ENCODE measurements at regions not wholly inside any gene's neighbourhood (a gene's known extent, or its start where the extent isn't known, plus 50 kb on each side); places are given as distances from the start of the nearest gene placed in this dataset.

DNA sequence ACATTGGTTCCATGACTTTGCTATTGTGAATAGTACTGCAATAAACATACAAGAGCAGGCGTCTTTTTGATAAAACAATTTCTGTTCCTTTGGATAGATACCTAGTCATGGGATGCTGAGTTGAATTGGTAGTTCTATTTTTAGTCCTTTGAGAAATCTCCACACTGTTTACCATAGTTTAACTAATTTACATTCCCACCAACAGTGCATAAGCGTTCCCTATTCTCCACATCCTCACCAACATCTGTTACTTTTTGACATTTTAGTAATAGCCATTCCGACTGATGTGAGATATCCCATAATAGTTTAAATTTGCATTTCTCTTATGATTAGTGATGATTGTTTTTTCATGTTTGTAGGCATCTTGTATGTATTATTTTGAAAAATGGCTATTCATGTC is 707.0 kb downstream of the SORCS1 start:
- no peak for DNase-seq

- no peak for DNase-seq
These were observed 710.3 kb downstream of the SORCS1 start for GRCh38 chr10:106454233-106454632.

GRCh38 chr10:106450966-106451365 is 713.5 kb downstream of the SORCS1 start:
- DNase-seq: no peak

- no peak for DNase-seq
These were observed 717.6 kb downstream of the SORCS1 start for GRCh38 chr10:106446920-106447319.

DNA sequence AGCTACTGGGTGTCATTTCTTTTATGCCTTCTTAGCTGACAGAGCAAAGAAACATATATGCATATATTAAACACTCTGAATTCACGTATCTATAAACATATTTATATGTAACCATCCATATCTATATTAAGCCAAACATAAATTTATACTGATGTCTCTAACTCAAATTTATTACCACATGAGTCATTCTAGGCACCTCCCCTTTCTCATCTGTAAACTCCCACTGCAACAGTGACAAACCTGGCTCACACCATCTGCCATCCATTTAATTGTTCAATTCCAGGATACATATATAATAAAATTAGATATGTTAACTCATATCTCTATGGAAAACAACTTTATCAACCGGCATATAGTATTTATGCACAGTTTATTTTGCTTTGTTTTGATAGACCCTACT is 722.3 kb downstream of the SORCS1 start:
- no peak for DNase-seq

GRCh38 chr10:106440767-106441166 is 723.7 kb downstream of the SORCS1 start:
- no peak for DNase-seq

- DNase-seq: no peak
These were observed 724.2 kb downstream of the SORCS1 start for GRCh38 chr10:106440355-106440754.

- no peak for DNase-seq
These were observed 725.1 kb downstream of the SORCS1 start for GRCh38 chr10:106439366-106439765.

DNA sequence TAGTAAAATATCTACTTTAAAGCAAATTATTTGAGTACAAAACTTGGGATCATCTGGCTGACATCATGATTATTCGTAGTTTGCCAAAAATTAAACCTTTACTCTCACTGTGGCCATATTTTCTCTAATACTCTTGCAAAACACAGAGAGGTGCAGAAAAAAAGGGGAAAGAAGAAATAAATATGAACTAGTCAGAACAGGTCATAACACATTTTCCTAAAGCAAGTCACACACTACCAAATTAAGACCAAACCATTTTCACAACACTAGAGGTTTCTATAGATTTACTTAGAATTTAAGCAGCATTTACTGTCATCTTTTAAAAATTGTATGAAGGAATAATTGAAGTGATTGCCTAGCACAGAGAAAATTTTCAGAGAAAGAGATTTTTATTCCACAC is 726.1 kb downstream of the SORCS1 start:
- no peak for DNase-seq

DNA sequence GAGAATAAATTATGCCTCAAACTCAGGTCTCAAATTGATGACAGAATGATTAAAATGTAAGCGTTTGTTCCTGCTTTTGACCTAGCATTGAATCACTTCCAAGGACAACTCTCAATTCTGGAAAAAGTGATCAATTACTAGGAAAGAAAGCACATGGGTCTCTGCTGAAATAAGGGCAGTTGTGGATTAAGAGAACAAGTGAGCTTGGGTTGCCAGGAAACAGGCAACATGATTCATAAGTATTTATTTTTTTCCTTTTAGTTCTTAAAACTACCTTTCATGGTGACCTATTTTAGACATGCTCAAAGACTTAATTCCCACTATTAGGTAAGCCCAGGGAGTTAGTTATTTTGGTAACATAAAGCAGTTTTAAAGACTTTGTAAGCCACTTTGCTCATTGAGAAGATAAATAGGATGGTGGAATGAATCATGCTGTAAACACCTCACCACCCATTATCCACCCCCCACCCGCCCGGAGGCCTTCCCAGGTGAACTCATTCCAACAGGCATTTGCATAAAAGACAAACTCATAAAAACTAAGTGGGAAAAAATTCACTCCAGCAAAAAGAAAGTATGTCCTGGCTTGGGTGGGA is 728.3 kb downstream of the SORCS1 start:
- DNase-seq: no peak

- DNase-seq: no peak
These were observed 729.4 kb downstream of the SORCS1 start for GRCh38 chr10:106435081-106435480.

- no peak for DNase-seq
These were observed 739.5 kb downstream of the SORCS1 start for GRCh38 chr10:106424981-106425380.

DNA sequence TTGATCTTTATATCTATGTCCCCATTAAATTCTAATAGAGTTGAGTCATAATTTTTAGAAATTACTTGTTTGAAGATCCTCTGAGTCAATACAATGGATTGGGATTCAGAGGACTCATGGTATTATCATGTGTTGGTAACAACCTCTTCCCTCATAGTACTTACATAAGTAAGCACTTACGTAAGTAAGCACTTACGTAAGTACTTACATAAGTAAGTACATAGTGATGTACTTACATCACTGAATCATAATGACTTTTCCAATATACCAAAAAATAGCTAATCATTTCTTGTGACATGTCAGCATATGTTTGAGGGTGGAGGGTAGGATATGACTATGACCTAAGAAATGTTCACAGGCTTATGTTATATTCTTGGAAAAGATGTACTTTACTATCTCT is 740.5 kb downstream of the SORCS1 start:
- DNase-seq: no peak

GRCh38 chr10:106410331-106410730 is 754.2 kb downstream of the SORCS1 start:
- no peak for DNase-seq

DNA sequence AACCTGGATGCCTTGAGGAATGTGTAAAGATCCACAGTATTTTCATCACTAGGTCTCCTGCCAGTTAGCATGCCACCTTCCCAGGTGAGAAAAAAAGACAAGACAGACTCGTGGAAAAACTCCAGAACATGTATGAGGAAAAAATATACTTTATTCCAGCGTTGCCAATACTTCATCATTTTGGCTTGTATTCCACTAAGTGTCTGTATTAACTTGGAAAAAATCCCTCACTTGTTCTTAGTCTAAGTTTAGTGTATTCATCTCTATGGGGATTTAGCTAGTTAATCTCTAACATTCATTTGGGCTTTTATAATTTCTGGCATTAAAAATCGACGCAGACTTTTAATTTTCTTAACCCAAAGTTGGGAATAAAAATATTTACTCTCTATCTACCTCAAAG is 759.4 kb downstream of the SORCS1 start:
- DNase-seq: no peak

GRCh38 chr10:106402458-106402857 is 762.0 kb downstream of the SORCS1 start:
- no peak for DNase-seq

GRCh38 chr10:106401967-106402366 is 762.5 kb downstream of the SORCS1 start:
- no peak for DNase-seq

DNA sequence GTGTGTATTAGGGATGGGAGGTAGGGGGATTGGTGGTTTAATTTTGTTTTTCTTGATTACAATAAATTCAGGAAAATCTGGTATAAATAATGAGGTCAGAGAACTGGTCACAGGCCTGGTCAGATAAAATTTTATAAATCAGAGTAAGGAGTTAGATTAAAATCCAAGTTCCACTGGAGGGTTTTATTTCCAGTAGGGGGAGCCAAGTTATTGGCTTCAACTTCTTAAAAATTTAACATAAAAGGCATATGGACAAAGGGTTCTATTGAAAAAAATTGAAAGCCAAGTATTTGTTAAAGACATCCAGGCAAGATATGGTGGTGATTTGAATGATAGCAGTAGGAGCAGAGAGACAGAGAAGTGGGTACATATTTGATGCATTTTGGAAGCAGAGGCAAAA is 763.3 kb downstream of the SORCS1 start:
- DNase-seq: no peak

- no peak for DNase-seq
These were observed 765.4 kb downstream of the SORCS1 start for GRCh38 chr10:106399112-106399511.

DNA sequence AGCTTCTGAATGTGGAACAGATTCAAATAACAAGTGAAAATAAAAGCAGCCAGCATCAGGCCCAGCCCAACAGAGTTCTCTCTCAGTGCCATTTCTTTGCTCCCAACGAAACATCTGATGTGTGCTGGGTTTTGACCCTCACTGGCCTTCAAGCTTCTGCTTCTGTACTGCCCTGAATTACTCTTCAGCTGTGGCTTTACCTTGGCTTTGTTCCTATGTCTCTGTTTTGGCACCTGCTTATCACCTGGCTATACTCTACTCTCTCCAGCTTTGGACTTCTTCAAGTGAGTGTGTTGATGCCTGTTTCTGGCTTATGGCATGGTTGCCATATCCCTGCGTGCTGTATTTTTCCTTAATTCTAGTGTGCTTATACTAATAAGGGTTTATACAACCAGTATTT is 768.3 kb downstream of the SORCS1 start:
- no peak for DNase-seq

GRCh38 chr10:106395041-106395749 is 769.3 kb downstream of the SORCS1 start:
- DNase-seq: no peak

- DNase-seq: no peak
These were observed 771.7 kb downstream of the SORCS1 start for GRCh38 chr10:106392778-106393177.

GRCh38 chr10:106387063-106387462 is 777.4 kb downstream of the SORCS1 start:
- DNase-seq: no peak

- no peak for DNase-seq
These were observed 780.0 kb downstream of the SORCS1 start for GRCh38 chr10:106384496-106384895.

DNA sequence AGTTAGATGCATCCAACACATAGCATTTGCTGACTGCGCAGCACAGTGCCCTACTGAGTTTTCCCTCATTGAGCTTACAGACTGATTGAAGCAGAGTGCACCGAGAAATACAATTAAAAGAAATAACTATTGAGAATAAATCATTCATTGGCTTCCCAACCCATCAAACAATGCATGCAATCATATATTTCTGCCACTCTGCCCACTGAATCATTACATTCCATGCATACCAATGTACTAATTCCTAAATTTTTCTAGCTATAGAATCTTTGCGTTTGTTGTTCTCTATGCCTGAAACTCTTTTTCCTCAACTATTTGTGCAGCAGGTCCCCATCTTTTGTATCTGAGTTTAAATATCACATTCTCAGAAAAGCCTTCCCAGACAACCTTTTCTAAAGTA is 783.8 kb downstream of the SORCS1 start:
- DNase-seq: no peak

Data from NCI-H146 (cell line).